Hindlimb muscle (tissue), 1 donor: ENCODE measurements at regions not wholly inside any gene's neighbourhood (a gene's known extent, or its start where the extent isn't known, plus 50 kb on each side); places are given as distances from the start of the nearest gene placed in this dataset.
"Not testable (repeated sequence)": the region's sequence is repeated elsewhere in the genome, so short reads cannot be mapped to it uniquely, and the experiment has no call there.

Source experiments
- DNase-seq: peaks from one replicate; pipeline ENCODE4 v3.0.0-alpha.2; 2013

DNA sequence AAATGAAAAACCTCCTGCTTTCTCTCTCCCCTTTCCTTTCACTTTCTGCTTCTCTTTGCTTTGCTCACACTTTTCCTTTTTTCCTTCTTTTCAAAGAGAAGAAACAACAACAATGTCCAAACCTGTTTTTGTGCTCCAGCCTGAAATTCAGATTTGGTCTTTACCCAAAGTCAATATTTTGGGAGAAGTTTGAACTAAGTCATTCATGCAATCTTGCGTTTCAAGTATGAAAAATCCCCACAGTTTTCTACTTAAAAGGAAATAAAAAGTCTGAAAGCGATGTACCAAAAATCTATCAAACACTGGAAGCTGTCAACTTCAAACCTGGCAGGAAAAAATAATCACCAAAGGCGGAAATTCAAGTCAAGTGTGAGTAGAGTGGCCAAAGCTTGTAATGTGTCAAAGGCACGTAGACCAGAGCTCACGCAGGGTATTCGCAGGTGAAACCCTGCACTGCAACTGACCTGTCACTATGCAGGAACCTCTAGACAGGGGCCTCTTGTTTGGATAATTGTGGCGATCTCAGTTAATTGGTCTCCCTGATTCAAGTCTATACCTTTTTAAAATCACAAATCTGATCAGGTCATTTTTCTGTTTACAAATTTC, 118.8 kb upstream of the GALNT15 start:
- no peak for DNase-seq

DNA sequence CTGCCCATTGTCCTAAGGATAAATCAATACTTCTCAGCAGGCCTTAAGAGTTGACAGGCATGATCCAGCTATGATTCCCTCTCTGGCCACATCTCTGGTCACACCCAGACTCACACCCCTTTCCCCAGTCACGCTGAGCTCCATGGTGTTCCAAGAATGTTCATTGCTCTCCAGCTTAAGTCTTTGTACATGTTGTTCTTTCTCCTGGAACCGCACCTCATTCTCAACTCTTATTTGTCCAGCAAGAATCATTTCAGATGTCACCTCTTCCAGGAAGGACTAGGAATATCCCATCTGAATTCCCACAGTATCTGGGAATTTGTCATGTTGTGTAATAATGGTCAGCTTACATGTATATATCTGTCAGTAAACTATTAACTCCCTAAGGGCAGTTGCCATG, 118.3 kb upstream of the GALNT15 start:
- DNase-seq, result no peak

DNA sequence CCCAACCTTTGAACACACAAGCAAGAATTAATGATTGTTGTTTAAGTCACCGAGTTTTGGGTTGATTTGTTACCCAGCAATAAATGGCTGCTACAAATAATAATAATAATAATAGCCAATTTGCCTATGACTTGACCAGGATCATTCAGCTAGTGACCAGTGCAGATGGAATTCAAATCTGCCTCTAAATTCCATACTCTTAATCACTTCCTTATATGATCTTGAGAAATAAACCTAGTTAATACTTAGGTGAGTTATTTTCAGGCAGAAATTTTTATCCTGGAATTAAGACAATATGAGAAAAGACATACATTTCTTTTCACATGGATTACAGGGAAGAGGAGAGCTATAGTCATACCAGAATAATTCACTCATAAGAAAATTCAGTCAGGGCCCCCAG, 116.0 kb upstream of the GALNT15 start:
- DNase-seq, result no peak

DNA sequence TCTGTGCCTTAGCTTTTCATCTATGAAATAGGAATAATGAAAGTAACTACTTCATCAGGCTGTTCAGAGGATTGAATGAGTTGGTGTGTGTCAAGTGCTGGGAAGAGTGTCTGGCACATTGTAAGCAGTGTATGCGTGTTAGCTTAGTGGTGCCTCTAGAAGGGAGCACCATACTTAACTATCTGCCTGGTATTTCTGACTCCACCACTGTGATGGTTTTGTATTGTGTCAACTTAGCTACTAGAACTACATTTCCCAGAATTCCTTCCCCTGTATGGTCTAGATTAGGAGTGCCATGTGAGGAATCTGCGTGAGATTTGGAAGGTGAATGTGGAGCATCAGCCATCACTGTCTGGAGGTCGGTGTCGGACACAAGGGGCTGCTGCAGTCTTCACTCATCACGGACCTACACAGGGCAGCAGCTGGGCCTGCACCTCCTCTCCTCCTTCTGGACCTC, 115.4 kb upstream of the GALNT15 start:
- no peak for DNase-seq

DNA sequence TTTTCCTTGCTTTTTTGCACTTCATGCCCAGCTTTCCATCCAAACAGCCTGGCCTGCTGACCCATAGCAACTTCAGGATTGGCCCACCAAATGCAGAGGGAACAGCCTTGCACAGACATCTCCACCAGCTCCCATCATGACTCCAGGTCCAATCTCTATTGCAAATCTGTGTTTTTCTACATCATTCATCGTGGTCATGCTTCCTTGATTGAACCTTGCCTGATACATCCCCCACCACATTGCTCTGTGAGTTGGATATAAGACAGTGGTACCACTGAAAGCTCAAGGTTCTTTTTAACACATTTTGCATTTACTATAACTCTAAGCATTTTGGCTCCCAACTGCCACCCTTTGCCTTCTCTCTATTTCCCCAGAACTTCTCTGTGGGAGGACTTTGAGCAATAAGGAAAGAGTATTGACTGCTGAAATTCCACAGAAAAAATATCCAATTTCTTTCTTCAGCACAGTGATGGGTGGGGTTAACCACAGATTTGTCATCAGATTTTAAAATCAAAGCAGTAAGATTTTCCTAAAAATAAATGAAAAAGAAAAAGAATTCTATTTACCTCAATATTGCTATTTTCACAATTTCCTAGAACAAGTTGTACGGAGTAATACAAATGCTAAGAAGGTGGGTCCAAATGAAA, 114.6 kb upstream of the GALNT15 start:
- DNase-seq, result no peak

DNA sequence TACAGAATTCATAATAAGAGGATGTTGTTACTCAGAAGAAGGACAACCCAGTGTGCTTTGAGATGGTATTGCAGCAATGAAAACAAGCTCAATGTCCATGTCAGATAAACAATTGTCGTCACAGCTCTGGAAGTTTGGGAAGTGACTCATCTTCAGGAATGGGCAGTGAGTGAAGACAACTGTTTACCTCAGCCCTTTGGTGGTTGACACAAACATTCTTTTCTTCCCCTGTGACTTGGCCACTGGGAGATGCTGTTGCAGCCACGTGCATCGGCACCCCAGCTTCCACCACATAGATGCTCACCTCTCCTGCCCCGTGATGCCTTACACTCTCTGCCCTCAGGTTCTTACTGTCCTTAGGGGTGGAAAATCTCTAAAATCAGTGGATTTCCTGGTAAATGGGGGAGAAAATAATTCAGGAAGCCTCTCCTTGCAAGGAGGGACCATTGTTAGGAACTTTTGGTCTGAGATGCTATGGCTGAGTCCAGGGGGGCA, 114.1 kb upstream of the GALNT15 start:
- DNase-seq, result no peak

DNA sequence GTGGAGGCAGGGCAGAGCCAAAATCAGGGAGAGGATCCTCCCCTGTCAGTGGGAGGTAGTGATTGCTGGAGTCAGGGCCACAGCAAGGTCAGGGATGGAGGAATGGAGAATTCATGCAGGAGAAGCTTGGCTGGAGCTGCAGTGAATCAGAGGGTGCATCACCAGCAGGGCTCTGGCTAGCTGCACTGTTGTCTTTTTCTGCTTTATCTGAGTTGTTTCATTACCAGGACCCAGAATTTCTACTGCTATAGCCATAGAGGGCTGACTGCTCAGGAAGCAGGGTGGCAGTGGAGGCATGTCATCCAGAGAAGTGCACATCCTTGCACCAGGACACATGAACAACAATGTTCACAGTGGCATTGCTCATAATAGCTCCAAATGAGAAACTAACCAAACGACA, 113.5 kb upstream of the GALNT15 start:
- no peak for DNase-seq

DNA sequence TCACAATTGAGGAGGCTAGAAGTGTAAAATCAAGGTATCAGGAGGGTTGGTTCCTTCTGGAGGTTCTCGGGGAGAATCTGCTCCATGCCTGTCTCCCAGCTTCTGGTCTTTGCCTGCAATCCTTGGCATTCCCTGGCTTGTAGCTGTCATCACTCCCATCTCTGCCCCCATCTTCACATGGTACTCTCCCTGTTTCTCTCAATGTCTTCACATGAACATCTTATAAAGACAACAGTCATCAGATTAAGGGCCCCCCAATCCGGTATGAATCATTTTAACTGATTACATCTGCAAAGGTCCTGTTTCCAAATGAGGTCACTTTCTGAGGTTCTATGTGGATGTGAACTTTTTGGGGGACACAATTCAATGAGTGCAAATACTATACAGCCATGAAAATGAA, 113.0 kb upstream of the GALNT15 start:
- no peak for DNase-seq

DNA sequence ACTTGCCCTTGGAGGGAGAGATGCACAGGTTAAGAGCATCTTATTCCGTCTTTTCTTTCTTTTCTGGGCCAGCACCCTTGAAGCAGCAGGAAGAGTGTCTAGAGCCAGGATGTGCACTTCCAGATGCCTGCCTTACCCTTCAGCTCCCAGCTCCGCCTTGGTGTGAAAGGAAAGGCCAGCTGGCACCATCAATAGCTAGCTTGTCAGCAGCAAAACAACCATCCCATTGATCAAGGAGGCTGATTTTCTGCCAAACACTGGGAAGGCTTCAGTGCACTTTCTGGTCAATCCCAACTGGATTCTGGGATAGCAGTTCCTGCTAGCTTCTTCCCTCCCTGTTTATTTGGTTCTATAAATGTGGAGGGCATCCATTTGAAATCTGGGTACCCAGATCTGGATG, 110.9 kb upstream of the GALNT15 start:
- no peak for DNase-seq

DNA sequence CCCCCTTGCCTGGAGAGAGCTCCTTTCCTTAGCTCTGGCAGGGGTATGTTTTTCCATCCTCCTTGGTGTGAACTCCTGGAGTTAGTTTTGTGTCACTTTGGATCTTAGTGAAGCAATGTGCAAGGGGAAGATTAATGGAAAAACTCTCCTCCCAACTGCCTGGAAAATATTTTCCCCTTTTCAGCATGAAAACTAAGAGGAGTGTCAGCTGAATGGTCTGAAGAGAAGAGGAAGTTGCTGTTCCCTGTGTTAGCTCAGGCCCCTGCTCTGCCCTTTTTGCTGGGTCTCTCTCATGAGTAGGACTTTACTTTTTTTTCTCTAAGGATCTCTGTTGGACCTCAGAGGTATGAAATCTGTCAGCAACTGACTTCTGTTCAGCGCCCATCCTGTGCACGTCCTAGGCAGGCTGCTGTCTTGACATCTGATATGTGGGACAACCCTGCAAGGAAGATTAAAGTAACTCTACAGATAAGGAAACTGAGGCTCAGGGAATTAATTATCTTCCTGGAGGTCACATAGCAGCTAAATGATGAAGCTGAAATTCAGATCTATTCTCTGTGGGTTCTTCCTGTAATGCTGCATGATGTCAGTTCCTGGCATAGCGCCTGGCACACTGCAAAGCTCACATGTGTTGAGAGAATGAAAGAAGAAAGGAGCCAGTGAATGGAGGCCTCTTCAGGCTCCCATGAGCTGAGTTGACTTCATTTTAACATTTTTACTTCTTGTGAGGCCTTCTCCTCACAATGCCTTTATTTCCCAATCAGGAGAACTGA, 109.7 kb upstream of the GALNT15 start:
- peak; percentile 86 for DNase-seq

DNA sequence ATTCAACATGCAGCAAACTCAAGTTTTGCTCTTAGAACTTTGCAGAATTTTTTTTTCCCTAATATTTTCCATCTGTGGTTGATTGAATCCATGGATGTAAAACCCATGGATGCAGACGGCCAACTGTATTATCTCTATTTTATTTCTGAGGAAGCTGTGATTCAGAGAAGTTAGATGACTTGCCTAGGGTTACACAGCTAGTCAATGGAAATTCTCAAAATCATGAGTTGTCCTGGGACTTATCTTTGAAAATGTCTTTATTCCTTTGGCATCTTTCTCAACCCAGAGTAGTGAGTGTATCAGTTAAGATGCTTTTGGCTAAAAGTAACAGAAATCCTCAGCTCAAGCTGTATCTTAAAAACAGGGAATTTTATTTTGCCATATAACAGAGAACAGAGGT, 107.9 kb upstream of the GALNT15 start:
- no peak for DNase-seq

DNA sequence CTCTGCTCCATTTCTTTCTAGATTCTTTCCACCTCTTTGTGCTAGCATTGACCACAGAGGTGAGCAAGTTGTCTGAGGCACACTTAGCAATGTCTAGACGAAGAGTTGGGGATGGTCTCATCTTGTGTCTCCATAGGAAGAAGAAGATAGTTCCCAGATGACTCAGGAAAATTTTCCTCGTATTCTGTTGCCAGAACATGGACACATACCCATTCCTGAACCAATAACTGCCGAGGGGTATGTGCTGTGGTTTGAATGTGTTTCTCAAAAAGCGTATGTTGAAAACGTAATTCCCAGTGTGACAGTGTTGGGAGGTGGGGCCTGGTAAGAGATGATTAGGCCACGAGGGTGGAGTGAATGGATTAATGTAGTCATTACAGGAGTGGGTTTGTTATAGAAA, 107.5 kb upstream of the GALNT15 start:
- DNase-seq, result no peak

DNA sequence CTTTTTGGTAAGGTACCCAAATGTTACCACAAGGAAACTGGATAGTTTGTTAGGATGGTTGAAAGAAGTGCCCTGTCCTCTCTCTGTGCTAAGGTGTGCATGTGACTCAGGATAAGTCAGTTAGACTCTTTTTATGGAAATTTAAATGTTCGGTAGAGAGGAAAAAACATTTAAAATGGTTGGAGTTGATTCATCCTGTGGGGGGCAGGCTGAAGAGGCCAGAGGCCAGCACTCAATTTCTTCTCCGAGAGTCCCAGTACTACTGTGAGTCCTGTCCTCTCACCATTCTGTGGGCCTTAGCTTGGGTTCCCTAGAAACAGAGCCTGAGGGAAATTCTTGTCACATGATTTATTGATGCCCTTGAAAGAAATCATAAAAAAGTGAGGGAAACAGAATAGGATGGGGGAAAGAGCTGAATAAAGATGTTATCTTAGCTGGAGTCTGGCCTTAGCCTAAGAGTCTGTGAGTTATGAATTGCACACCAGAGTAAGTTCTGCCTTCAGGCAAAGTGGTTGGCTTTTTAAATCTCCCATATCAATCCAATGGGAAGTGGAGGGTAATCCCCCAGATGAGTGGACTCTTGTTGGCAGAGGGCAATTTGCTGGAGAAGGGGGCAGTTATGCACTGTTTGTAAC, 106.5 kb upstream of the GALNT15 start:
- DNase-seq, result no peak

DNA sequence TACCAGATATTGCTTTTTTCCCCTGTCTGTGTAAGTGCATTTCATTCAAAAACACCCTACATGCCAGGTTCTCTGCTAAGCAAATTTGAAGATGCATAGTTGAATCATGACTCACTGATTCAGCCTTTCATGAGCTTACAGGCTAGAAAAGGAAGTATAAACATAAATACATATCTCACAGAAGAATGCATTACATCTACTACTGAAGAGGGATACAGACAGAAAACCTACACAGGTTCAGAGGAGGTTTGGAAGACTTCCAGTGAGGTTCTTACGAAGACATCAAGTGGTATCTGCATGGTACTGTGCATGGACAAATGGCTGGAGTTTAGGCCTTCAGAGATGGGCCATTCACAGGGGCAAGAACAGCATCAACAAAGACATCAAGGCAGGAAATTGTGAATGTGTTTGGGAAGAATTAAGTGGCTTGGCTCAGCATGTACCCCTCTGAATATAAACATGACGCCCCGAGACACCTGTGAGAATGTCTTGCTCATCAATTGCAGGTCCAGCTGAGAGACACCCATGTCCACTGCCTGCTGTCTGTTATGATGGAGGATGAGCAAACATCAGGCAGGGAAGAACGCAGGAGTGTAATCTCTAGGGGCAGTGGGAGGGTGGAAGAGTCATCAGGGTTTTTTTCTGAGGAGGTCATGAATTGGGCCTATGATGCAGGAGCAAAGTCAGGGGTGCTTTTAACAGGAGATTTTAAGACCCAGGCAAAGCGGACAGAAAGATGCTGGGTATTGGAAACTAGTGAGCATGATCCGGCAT, 105.1 kb upstream of the GALNT15 start:
- DNase-seq, result no peak

DNA sequence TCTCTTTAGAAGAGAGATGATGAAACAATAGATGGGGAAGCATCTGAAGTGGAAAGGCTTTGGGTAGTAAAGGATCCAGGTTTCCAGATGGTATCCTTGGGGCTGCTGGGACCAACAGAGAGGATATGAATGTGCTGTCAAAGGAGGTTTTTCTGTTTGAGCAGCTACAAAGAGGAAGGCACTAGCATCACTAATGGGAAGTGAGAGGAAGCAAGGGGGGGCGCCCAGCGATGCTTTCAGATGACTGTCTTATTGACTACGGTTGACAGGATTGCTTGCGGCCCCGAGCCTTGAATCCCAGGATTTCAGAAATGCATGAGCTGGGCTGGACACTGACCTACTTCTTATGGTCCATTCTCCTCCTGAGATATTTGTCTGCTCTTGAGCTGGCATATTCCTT, 103.8 kb upstream of the GALNT15 start:
- no peak for DNase-seq

DNA sequence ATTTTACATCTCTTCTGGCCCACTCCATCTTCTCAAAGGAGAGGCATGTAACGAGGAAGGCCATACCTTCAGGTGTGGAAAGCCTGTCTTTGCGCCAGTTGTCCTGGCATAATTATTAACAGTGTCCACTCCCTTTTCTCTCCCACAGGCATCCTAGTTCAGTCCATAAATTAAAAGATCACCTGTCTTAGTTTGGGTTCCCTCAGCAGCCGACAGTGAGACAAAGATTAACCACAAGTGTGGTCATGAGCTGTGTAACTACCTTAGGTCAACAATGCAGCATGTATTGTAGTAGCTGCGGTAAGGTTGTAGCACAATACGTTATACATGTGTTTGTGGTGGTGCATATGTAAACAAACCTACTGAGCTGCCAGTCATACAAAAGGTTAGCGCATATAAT, 103.3 kb upstream of the GALNT15 start:
- DNase-seq, result no peak

DNA sequence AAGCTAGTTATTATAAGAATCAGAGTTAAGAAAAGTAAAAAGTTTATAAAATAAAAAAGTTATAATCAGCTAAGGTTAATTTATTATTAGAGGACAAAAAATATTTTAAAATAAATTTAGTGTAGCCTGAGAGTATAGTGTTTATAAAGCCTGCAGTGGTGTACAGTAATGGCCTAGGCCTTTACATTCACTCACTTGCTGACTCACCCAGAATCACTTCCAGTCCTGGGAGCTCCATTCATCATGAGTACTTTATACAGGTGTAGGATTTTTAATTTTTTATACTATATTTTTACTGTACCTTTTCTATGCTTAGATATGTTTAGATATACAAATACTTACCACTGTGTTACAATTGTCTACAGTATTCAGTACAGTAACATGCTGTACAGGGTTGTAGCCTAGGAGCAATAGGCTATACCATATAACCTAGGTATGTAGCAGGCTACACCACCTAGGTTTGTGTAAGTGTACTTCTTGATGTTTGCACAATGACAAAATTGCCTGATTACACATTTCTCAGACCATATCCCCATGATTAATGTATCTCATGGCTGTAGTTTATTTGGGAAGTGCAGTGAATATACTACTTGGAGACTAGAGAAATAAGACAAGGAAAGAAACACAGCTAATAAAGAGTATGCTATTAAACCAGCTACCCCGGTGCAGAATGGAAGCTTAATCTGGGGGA, 101.9 kb upstream of the GALNT15 start:
- DNase-seq, result no peak

DNA sequence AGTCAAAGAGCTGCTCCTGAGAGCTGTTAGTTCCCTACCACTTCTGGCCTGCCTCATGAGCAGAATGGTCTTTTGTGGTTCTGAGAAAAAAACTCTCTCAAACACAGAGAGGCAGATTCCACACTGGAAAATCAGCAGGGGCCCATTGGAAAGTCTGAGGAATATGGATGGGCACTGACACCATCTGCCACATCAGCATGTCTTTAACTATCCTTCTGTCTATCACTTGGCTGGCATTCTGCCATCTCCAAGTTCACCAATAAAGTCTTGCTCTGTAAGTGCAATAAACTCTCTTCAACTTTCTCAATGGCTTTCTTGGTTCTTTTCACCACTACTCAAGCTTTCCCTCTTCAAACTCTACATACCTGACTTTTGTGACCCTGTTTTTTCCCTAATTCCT, 101.3 kb upstream of the GALNT15 start:
- DNase-seq, result no peak

DNA sequence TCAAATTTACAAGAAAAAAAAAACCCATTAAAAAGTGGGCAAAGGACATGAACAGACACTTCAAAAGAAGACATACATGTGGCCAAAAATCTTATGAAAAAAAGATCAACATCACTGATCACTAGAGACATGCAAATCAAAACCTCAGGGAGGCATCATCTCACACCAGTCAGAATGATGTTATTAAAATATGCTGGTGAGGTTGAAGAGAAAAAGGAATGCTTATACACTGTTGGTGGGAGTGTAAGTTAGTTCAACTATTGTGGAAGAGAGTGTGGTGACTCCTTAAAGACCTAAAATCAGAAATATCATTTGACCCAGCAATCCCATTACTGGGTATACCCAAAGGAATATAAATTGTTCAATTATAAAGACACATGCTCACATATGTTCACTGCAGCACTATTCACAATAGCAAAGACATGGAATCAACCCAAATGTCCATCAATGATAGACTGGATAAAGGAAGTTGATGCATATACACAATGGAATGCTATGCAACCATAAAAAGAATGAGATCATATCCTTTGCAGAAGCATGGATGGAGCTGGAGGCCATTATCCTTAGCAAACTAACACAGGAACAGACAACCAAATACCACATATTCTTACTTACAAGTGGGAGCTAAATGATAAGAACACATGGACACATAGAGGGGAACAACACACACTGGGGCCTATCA, 100.3 kb upstream of the GALNT15 start:
- not testable (repeated sequence) for DNase-seq

DNA sequence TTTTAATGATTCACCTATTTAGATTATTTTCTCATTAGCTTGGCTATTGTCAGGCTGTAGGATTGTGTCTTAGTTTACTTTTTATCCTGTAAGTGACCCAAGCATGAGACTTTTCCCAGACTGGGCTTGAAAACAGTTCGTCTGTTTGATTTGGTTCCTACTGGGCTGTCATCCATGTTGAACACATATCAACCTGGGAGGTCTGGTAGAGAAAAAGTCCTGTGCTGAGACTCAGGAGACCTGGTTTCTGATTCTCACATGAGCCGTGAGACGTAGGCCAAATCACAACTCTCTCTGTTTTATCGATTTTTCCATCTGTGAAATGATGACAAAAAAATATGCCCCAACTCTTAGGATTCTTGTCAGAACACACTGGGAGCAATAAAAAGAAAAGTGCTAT, 98.8 kb upstream of the GALNT15 start:
- peak; percentile 56 for DNase-seq

DNA sequence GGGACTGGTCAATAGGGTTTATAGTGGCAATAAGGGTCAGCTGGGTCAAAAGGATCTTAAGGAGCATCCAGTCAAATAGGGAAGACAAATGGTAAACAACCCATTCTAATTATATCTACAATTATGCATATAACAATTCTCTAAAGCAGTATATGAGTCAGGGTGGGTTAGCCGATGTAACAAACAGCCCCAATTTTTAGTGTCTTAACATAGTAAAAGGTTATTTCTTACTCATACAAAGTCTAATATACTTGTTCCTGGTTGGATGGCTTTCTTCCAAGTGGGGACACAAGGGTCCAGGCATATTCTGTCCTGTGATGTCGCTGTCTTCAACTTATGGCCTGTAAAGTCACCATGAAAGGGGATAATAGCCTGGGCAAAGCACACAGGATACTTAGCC, 97.9 kb upstream of the GALNT15 start:
- no peak for DNase-seq
